Spleen (tissue), 11 donors: ENCODE measurements at regions not wholly inside any gene's neighbourhood (a gene's known extent, or its start where the extent isn't known, plus 50 kb on each side); places are given as distances from the start of the nearest gene placed in this dataset.
"Not testable (repeated sequence)": the region's sequence is repeated elsewhere in the genome, so short reads cannot be mapped to it uniquely, and the experiment has no call there.

Experiments
- DNase-seq: peaks from one replicate; pipeline ENCODE4 v3.0.0-alpha.2; 2020
- H3K27ac ChIP-seq, 8 donors: fragments of 200-600 bp; sonication (generic) in 7 of 8; 1 replicate in 4 of 8; 2 replicates in 4 of 8; pipeline versions ENCODE4 v1.5.0 to v1.8.0; 2016 to 2021; ENCODE audit warnings: inconsistent platforms in 4 of 8, mild to moderate bottlenecking in 4 of 8, moderate library complexity in 1 of 8
- H3K27me3 ChIP-seq, 7 donors: fragments of 200-600 bp; sonication (generic) in 6 of 7; replicated peaks in 1 of 7; 1 replicate in 4 of 7; 2 replicates in 3 of 7; pipeline versions ENCODE4 v1.5.0 to v1.8.0; 2016 to 2021; ENCODE audit warnings: inconsistent platforms in 3 of 7, mild to moderate bottlenecking in 1 of 7
- H3K36me3 ChIP-seq, 6 donors: fragments of 200-600 bp; sonication (generic) in 5 of 6; 1 replicate in 4 of 6; 2 replicates in 2 of 6; pipeline versions ENCODE4 v1.5.0 to v1.8.0; 2016 to 2021; ENCODE audit warnings: inconsistent platforms in 2 of 6
- H3K4me1 ChIP-seq, 6 donors: fragments of 200-600 bp; sonication (generic) in 5 of 6; 1 replicate in 3 of 6; 2 replicates in 3 of 6; pipeline versions ENCODE4 v1.5.0 to v1.8.0; 2016 to 2021; ENCODE audit warnings: inconsistent platforms in 3 of 6
- H3K4me3 ChIP-seq, 8 donors: fragments of 200-600 bp; sonication (generic) in 7 of 8; 1 replicate in 4 of 8; 2 replicates in 4 of 8; pipeline versions ENCODE4 v1.5.0 to v1.8.0; 2016 to 2021; ENCODE audit warnings: inconsistent platforms in 4 of 8, mild to moderate bottlenecking in 4 of 8, moderate library complexity in 2 of 8
- H3K9me3 ChIP-seq, 8 donors: fragments of 200-600 bp; sonication (generic) in 7 of 8; 1 replicate in 4 of 8; 2 replicates in 4 of 8; pipeline versions ENCODE4 v1.5.0 to v1.8.0; 2016 to 2021; ENCODE audit warnings: inconsistent platforms in 4 of 8
- CTCF ChIP-seq, 11 experiments: fragments of 200-600 bp in 7 of 11; fragments of 450-650 bp in 4 of 11; sonication (generic) in 4 of 11; IDR thresholded peaks in 8 of 11; conservative IDR thresholded peaks in 3 of 11; 1 replicate in 7 of 11; 2 replicates in 4 of 11; pipeline versions ENCODE4 v1.4.0 to v1.8.0; 2016 to 2021; ENCODE audit warnings: antibody characterized with exemption in 11 of 11, inconsistent platforms in 4 of 11, mild to moderate bottlenecking in 1 of 11
- POLR2A ChIP-seq, 3 donors: fragments of 450-650 bp; IDR thresholded peaks; one replicate each; pipeline ENCODE4 v1.5.1; 2017; ENCODE audit warnings: antibody characterized with exemption in 3 of 3, mild to moderate bottlenecking in 1 of 3
- POLR2AphosphoS5 ChIP-seq, 3 donors: sonication (generic); formaldehyde crosslinking; IDR thresholded peaks; one replicate each; pipeline ENCODE4 v1.5.1; 2017; ENCODE audit warnings: antibody characterized with exemption in 3 of 3
- WGBS, 5 donors: extraction: QIAGEN DNeasy Blood & Tissue Kit in 3 of 5; methylation state at CpG; one replicate each; pipeline versions ENCODE4 v1.1.5 to v1.1.7; 2013 to 2018; 5-methylcytosine and 5-hydroxymethylcytosine counted together
- intact Hi-C: fragments of 100-400 bp; cut with DNase I; formaldehyde crosslinking; loops from one replicate; pipeline ENCODE4 v1.15.0; 2023; ENCODE audit warnings: low total_unique reads
- donor health status: healthy with polysubstance abuse.
- donor health status: DM: no; HTN: no; CAD: no; lungs with moderate emphysema.
- donor health status: DM: no; HTN: no; CAD: no.
- donor health status: Bipolar disorder and iron deficiency.
- donor health status: healthy.
- donor health status: DM: no; HTN: no; CAD: no.
- donor health status: DM: yes; HTN: yes; CAD: no.

GRCh38 chr2:199040522-199040921 is 417.2 kb downstream of the SATB2 start:
- WGBS, 5 donors: 42 to 48% (median 45%) methylated on average over 2 of the region's 2 CpGs
- no peak for DNase-seq
- no peak overlapping the region for H3K4me3 ChIP-seq
- intact Hi-C loops: no loop called here
- no peak overlapping the region for H3K27ac ChIP-seq
- H3K9me3 ChIP-seq: no peaks in the 10 kb centered on the region
- no peaks in the 10 kb centered on the region for H3K4me1 ChIP-seq
- no peaks in the 10 kb centered on the region for H3K36me3 ChIP-seq
- TF ChIP-seq POLR2AphosphoS5 (IDR thresholded peaks at IDR 0.05) (no peak), POLR2A (IDR thresholded peaks at IDR 0.05) (no peak), CTCF (IDR thresholded peaks at IDR 0.05 in 8 of 11, conservative IDR thresholded peaks at IDR 0.05 in 3 of 11) (no peak)
- H3K27me3 ChIP-seq: no peaks in the 10 kb centered on the region

GRCh38 chr2:199033761-199034160 is 424.0 kb downstream of the SATB2 start:
- intact Hi-C loops, DNase-seq, H3K27me3 ChIP-seq, H3K4me3 ChIP-seq, H3K27ac ChIP-seq, H3K4me1 ChIP-seq, H3K36me3 ChIP-seq: not testable (repeated sequence)
- WGBS, 5 donors: 79 to 88% (median 83%) methylated on average over 3 of the region's 3 CpGs
- peaks cover 0 to 21% (median 7%) of the 10 kb centered on the region in 8 donors for H3K9me3 ChIP-seq

- Histone ChIP-seq H3K27me3 (no peaks in the 10 kb centered on the region), H3K27ac (no peak overlapping the region), H3K4me3 (no peak overlapping the region), H3K4me1 (no peaks in the 10 kb centered on the region), H3K36me3 (no peaks in the 10 kb centered on the region), H3K9me3 (peaks cover 0 to 18% (median 7%) of the 10 kb centered on the region in 8 donors)
- intact Hi-C loops: no loop called here
- TF ChIP-seq POLR2AphosphoS5 (IDR thresholded peaks at IDR 0.05): no peak
- no peak for TF ChIP-seq POLR2A (IDR thresholded peaks at IDR 0.05)
- no peak for TF ChIP-seq CTCF (IDR thresholded peaks at IDR 0.05 in 8 of 11, conservative IDR thresholded peaks at IDR 0.05 in 3 of 11)
- 61 to 80% (median 73%) methylated on average over 3 of the region's 3 CpGs for WGBS, 5 donors
- no peak for DNase-seq
Measured at GRCh38 chr2:199025146-199025545, 432.6 kb downstream of the SATB2 start.

GRCh38 chr2:199024224-199024623 is 433.5 kb downstream of the SATB2 start:
- Histone ChIP-seq H3K27me3 (no peaks in the 10 kb centered on the region), H3K9me3 (peaks cover 0 to 10% (median 6%) of the 10 kb centered on the region in 8 donors), H3K4me3 (no peak overlapping the region), H3K4me1 (no peaks in the 10 kb centered on the region), H3K27ac (no peak overlapping the region), H3K36me3 (no peaks in the 10 kb centered on the region)
- no peak for DNase-seq
- intact Hi-C loops: no loop called here
- TF ChIP-seq CTCF (IDR thresholded peaks at IDR 0.05 in 8 of 11, conservative IDR thresholded peaks at IDR 0.05 in 3 of 11) (no peak), POLR2AphosphoS5 (IDR thresholded peaks at IDR 0.05) (no peak), POLR2A (IDR thresholded peaks at IDR 0.05) (no peak)

- H3K4me1 ChIP-seq: no peaks in the 10 kb centered on the region
- TF ChIP-seq POLR2A (IDR thresholded peaks at IDR 0.05) (no peak), POLR2AphosphoS5 (IDR thresholded peaks at IDR 0.05) (no peak), CTCF (IDR thresholded peaks at IDR 0.05 in 8 of 11, conservative IDR thresholded peaks at IDR 0.05 in 3 of 11) (no peak)
- no peaks in the 10 kb centered on the region for H3K36me3 ChIP-seq
- DNase-seq: no peak
- no peaks in the 10 kb centered on the region for H3K27me3 ChIP-seq
- H3K9me3 ChIP-seq: no peaks in the 10 kb centered on the region
- no peak overlapping the region for H3K4me3 ChIP-seq
- H3K27ac ChIP-seq: no peak overlapping the region
- intact Hi-C loops: no loop called here
- WGBS, 5 donors: 38 to 53% (median 39%) methylated on average over 4 of the region's 4 CpGs
Measured at GRCh38 chr2:199019898-199020507, 437.7 kb downstream of the SATB2 start.
